GM19455 (cell line): ENCODE measurements at regions not wholly inside any gene's neighbourhood (a gene's known extent, or its start where the extent isn't known, plus 50 kb on each side); places are given as distances from the start of the nearest gene placed in this dataset.

ENCODE experiments used
- ATAC-seq: cut with Tn5 transposase; IDR thresholded peaks from one replicate; pipeline ENCODE4 v1.9.1; 2021; ENCODE audit not compliant: unreplicated experiment

DNA sequence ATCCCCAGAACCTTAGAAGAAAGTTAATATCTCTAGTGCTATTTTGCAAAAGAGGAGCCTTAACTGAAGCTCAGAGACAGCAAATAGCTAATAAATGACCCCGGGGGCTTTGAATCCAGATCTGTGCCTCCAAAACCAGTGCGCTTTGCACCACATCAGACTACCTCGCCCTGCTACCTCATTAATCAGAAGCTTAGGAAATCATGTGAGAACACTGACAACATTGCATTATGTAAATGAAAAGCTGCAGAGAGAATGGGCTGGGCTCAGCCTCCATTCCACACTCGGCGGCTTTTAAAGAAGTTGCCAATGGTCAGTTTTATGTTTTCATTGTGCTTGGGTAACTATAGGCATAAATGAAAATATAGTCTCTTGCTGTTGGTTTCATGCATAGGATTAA lies 54.0 kb upstream of the STMND1 start:
- no peak for ATAC-seq

DNA sequence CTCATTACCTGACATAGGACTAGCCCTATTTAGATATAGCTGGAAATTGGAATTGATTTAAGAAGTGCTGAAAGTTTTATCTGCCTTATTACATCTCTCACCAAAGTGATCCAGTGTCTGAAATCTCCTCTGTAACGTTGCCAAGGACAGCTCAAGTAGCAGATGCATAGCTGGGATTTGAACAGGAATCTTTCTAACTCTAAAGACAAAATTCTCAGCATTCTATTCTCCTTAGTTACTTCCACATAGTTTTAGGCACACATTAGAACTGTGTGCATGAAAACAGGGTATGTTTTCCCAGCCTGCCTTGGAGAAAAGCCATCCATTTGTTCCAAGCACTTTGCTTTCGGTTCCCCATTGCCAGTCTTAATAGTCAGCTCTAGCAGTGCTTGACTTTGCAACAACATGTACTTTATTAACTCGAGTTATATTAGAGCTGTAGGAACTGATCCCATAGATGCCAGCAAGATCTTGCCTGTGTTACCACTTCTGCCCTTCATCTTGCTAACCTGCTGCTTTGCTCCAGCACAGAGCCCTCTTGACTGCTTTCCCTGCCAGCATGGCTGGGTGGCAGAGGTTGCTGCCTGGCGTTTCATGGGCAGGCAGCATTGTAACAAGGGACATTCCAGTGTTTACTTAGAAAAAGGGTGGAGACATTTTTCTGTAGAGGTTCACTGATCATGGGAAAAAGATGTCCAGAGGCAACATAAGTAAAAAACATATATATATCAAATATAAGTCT lies 56.1 kb upstream of the STMND1 start:
- no peak for ATAC-seq

DNA sequence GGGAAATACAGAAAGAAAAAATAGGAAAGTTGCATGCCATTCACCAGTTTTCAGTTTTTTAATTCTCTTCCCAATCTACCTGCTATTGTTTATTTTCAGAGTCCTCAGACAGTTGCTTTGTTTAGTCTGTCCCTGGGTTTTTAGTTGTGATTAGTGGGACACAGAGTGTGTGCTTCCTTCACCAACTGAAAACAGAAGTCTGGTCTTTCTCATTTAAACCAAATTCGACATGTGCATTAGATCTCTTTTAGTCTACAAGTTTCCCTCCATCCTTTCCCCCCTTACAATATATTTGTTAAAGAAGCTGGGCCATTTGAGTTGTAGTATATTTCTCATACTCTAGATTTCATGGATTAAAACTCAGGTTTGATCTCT lies 58.7 kb upstream of the STMND1 start:
- ATAC-seq = no peak

DNA sequence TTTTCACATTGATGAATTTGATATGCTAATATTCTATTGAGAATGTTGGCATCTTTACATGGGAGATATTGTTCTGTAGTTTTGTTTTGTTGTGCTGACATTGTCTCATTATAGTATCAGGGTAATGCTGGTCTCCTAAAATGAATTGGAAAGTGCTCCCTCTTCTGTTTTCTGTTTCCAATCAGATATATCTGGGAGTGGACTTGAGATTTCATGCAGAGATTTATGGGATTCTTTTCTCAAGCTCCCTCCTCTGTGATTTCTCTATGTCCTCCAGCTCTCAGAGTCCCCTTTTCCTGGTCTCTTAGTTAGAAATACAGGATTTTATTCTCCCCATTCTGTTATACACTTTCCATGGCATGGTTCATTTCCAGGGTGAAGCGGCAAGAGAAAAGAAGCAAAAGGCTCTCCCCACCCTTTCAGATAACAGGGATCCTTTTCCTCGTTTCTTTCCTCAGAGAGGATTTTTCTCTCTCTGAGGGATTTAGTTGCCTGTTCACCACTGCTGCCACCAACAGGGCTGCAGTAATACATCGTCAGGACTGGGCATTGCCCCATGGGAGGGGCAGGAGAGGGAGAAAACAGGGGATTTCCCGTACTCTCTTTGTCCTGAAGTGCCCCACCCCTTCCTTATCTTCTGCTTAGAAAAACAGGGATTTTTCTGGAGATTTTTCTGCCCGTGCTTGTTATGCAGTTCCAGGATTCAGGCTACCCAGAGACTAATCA lies 59.3 kb upstream of the STMND1 start:
- ATAC-seq = no peak

DNA sequence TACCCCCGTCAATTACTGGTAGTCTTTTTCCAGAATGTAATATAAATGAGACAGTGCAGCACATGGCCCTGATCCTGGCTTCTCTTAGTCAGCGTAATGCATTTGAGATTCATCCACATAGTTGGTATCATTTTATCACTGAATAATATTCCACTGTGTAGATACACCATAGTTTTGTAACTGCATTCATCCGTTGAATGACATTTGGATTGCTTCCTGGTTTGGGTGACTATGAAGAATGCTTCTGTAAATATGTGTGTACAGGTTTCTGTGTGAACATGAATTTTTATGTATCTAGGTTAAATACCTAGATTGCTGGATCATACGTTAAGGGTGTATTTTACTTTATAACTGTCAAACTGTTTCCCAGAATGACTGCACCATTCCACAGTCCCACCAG lies 62.6 kb upstream of the STMND1 start:
- ATAC-seq = no peak

DNA sequence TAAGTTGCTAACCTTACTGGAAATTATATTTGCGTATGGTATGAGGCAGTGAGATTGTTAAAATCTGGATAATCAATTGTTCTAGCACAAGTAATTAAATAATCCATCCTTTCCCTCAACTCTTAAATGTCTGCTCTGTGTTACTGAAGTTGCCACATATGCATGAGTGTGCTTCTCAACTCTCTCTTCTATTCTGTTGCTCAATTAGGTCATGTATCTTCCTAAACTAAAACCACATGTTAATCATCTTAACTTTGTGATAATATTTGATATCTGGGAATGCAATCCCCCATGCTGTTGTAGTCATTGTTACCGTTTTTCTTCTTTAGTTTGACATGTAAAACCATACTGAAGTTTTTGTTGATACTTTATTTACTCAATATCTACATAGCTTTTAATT lies 63.5 kb upstream of the STMND1 start:
- no peak for ATAC-seq

DNA sequence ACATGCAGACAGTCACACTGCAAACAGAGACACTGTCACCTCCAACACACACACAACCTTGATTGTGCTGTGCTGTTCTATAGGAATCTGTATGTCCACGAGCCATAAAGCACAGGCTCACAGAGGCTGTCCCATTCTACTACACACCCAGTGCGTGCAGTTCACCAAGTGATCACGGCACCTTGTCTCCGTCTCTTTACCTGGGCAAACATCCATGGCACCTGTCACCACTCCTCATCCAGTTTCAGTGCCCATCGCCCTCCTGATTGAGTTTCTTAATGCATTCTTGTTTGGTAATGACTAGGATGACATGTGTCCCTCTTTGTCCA lies 65.8 kb upstream of the STMND1 start:
- ATAC-seq = no peak

DNA sequence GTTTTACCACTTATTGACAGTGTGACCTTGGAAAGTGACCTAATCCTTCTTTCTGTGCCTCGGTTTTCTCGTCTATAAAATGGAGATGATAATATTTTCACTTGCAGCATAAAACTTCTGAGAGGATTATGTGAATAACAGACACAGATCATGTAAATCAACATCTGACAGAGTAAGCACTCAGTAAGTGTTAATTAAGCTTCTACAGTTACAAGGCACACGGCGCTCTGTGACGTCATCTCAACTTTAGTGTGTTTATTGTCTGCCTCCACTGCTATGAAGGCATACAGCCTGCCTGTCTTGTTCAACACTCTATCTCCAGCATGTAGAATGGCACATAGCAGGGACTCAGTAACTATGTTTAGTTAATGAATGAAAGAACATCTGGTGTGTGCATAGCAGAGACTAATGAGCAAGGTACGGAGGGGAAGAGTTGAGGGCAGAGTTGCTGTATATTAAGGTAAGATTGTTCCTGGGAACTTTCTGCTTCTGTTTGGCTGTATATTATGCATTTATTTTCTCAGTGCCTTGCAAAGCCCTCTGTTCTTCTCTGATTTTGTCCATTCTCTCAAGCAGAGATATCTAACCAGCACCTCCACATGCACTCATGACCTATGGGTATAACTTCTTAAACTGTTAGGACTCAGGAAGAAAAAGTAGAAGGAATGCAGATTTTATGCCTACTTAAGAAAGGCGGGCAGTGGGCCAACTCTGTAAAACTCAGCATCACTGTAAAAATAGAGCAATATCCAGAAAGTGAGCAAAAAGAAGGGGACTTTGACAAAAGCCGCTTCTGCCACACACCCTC lies 66.4 kb upstream of the STMND1 start:
- no peak for ATAC-seq

DNA sequence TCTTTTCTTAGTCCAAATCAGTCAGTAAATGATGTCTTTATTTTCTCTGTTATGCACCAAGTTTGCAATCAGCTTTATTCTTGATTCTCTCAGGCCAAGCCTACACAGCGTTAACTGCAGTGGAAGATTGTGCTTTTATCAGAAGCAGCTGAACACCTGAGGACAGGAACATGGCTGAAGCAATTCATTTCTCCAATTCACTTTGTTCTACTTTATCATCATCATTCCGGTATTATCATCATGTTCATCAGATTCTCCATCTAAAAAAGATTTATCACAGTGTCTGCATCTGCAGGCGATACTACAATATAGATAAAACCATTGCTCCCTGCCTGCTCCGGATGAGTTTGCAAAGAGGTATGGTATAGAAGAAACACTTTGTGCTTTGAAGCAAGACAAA lies 68.1 kb upstream of the STMND1 start:
- ATAC-seq = no peak

DNA sequence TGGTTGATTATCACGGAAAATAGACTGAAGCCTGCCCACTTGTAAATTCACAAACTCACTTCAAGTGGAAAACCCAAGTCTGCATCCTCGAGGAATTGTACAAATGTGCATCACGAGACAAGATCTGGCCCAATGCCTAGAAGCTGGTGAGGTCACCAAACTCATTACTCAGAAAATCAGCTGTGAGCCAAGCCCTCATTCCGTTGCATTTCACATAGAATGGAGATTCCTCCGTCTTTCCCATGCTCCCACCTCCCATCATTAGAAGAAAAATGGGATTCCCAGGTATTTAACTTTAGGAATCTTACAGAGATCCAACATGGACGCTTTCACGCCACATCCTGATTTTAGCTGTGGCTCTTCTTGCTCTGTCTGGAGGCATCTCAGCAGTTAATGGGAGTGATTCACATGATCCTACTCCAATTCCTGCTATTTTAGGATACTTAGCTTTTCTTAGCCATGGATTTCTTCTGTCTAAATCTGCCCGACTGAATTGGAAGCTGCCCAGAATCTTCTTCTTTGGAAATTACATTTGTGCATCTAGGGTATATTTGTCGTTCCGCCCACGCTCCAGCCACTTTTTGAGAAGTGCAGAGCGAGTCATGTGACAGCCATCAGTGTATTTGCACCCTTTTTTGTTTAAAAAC lies 68.7 kb upstream of the STMND1 start:
- no peak for ATAC-seq

DNA sequence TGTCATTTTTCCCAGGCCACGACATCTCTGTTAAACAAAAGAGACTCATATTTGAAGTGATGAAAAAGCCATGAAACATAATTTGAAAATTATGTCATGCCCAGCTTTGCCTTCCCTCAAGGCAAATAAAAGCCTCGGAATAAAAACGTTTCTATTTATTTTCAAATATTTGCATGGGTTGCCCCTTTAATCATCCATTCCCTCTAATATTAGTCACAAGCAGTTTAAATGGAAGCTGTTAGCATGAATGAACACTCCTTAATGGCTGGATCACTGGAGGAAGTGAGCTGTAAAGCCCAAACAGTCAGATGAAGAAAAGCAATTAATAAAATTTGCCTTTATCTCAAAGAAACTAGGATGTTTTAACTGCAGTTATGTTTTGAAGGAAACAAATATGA lies 69.3 kb upstream of the STMND1 start:
- ATAC-seq = no peak

DNA sequence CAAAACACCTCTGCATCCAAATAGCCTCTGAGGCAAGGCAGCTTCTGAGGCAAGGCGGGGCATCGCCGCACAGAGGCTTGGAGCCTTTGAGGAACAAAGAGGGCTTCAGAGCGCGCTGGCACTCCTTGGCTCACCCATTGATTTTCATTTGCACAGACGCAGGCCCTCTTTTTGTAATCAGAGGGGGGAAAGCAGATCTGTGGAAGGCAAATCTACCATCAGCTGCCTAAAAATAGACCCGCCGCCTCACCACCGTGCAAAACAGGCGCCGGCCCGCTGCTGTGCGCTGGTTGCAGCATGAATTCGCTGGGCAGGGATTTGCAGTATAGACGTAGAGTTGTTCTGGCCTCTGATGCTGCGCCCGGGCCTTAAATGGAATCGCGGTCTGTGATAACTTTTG lies 69.9 kb upstream of the STMND1 start:
- ATAC-seq = no peak

DNA sequence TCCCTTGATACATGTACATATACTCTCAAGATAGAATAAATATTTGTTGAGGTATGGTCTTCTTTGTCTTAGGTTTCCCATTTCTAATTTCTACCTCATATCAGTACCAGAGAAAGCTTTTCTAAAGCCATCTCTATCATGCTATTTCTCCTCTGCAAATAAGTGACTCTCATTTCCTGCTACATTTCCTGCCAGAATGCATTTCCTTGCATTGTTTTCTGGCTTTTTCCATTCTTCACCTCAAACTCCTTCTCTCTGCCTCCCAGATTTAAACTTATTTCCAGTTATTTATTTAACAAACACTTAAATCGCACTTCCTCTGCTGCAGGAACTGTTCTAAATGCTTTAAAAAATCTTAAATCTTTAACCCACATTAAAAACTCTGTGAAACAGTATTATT lies 74.4 kb upstream of the STMND1 start:
- ATAC-seq = no peak

DNA sequence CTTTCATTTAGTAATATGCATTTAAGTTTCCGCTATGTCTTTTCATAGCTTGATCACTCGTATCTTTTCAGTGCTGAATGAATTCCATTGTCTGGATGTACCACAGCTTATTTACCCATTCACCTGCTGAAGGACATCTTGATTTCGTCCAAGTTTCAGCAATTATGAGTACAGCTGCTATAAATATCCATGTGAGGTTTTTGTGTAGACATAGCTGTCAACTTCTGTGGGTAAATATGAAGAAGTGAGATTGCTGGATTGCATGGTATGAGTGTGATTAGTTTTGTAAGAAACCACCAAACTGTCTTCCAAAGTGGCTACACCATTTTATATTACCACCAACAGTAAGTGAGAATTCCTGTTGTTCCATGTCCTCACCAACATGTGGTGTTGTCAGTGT lies 79.2 kb upstream of the STMND1 start:
- ATAC-seq = no peak

DNA sequence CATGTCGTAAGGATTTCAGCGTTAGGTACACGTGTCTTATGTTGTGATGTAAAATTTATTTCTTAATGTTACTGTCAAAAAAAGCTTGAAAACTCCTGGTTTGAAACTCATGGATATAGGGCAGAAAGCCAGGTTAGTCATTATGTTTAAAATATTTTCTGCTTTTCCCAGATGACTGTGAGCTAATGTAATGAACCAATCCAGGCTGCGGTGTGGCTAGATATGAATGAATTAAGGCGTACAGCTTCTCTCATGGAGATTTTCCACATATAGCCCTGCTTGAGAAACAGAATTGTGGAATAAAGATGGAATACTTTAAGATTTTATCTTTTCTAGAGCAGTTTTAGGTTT lies 80.3 kb upstream of the STMND1 start:
- ATAC-seq = no peak

DNA sequence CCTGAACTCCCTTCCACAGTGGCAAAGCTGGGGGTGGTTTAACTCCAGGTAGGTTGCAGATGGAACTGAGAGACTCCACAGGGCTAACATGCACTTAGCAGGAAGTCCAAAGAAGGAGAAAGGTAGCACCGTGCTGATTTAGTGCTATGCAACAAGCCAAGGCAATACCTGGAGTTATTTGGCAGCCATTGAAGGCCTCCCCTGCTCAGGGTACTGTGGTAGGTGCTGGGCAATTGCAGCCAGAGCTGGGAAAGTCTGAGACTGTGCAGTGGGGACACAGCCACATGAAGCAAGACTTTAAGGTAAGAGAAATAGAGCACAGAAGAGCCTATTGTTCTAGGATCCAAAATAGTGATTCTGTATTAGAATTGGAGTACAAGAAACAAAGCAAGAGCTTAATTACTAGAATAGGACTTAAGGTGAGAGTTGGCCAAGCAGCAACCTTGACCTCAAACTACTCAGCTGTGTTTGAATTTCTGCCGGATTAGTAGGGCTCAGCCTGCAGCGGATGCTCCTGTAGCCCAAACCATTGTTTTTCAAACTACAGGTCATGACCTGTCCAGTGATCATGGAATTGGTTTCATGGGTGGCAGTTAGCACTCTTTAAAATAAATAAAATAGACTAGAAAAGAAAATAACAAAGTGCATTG lies 80.8 kb upstream of the STMND1 start:
- ATAC-seq = no peak

DNA sequence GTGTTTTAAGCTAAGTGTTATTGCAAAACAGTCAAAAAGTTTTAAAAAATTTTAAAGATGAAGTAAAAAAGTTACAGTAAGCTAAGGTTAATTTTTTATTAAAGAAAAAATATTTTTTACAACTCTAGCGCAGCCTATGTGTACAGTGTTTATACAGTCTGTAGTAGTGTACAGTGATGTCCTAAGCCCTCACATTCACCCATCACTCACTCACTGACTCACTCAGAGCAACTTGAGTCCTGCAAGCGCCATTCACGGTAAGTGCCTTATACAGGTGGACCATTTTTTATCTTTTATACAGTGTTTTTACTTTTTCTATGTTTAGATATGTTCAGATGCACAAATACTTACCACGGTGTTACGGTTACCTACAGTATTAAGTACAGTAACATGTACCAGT lies 83.4 kb upstream of the STMND1 start:
- no peak for ATAC-seq

DNA sequence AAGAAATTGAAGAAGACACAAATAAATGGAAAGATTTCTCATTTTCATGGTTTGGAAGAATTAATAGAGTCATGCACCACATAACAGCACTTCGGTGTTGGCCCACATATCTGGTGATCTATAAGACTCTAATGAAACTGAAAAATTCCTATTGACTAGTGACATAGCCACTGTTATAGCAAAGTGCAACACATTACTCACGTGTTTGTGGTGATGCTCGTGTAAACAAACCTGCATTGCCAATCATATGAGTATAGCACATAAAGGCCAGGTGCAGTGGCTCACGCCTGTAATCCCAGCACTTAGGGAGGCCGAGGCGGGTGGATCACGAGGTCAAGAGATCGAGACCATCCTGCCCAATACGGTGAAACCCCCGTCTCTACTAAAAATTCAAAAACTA lies 84.4 kb upstream of the STMND1 start:
- ATAC-seq = no peak

DNA sequence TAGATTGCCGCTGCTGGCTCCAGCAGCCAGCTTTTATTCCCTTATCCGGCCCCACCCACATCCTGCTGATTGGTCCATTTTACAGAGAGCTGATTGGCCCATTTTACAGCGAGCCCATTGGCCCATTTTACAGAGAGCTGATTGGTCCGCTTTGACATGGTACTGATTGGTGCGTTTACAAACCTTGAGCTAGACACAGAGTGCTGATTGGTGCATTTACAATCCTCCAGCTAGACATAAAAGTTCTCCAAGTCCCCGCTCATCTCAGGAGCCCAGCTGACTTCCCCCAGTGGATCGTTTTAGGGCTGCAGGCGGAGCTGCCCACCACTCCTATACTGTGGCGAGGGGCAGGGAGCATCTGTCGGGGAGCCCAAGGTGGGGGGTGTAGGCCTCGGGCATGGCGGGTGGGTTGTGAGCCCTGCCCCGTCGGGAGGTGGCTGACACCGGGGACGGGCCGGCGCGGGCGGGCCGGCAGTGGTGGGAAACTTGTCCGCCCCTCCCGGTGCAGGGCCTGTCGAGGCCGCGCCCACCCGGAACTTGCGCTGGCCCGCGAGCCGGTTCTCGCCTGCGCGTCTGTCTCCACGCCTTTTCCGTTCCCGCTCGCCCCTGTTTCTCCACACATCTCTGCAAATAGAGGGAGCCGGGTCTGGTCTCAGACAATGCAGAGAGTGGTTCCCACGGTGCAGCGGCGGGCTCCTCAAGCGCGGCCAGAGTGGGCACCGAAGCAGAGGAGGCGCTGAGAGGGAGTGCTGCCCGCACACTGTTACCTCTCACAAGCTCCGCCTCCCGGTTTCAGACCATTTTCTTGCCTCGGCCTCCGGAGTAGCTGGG lies 86.1 kb upstream of the STMND1 start:
- no peak for ATAC-seq

DNA sequence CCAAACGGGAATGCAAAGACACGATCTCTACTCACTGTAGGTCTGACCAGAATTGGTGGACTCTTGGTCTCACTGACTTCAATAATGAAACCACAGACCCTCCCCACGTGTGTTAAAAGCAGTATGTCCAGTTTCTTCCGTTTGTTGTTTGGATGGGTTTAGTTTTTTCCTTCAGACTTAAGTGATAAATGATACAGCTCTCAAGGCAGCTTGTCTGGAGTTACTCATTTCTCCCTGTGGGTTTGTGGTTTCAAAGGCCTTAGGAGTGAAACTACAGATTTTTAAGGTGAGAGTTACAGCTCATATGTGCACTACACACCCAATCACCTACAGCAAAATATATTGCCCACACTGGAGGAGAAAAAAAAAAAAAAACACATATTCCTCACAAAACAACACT lies 86.7 kb upstream of the STMND1 start:
- peak; percentile 82 for ATAC-seq
